B cell (primary cell): ENCODE measurements at regions not wholly inside any gene's neighbourhood (a gene's known extent, or its start where the extent isn't known, plus 50 kb on each side); places are given as distances from the start of the nearest gene placed in this dataset.

ENCODE experiments used
- ATAC-seq: fragments of 200-7000 bp; cut with Tn5 transposase; one replicate; pipeline ENCODE4 v1.10.0; 2021; ENCODE audit warnings: low read depth, mild to moderate bottlenecking, moderate number of reproducible peaks, moderate library complexity
- CTCF ChIA-PET: fragments of 350-600 bp; sonication (Branson Sonifier 250); formaldehyde crosslinking; loops from one replicate; lab custom pipeline; 2021; ENCODE audit warnings: antibody characterized with exemption, inconsistent platforms; lab: Charles Lee
- POLR2A ChIA-PET: fragments of 350-600 bp; sonication (Branson Sonifier 250); formaldehyde crosslinking; loops from one replicate; lab custom pipeline; 2021; ENCODE audit warnings: antibody characterized with exemption; lab: Charles Lee
- DNase-seq: peaks from one replicate; pipeline ENCODE4 v3.0.0; 2013
- H2AFZ ChIP-seq: 2 replicates; pipeline ENCODE4 v1.6.1; 2012; ENCODE audit warnings: mild to moderate bottlenecking, low read depth, low read length; ENCODE audit not compliant: insufficient read depth, poor library complexity, severe bottlenecking
- H3K27ac ChIP-seq, 2 donors: 1 replicate in 1 of 2; 2 replicates in 1 of 2; pipeline ENCODE4 v1.5.1; 2012 to 2013; ENCODE audit warnings: low read length in 2 of 2, mild to moderate bottlenecking in 2 of 2, moderate library complexity in 1 of 2
- H3K27me3 ChIP-seq, 4 experiments: fragments of 200-600 bp in 1 of 4; sonication (generic) in 1 of 4; replicated peaks in 1 of 4; 1 replicate in 2 of 4; 2 replicates in 2 of 4; pipeline versions ENCODE4 v1.6.1 to v1.7.0; 2013 to 2016; ENCODE audit warnings: low read length in 3 of 4, mild to moderate bottlenecking in 2 of 4, mixed read lengths in 1 of 4, moderate library complexity in 1 of 4; ENCODE audit not compliant: insufficient read depth in 4 of 4, control insufficient read depth in 3 of 4; ENCODE audit errors: control extremely low read depth in 1 of 4
- H3K36me3 ChIP-seq, 2 experiments: replicated peaks in 1 of 2; 1 replicate in 1 of 2; 2 replicates in 1 of 2; pipeline versions ENCODE4 v1.6.1 to v1.7.1; 2013; ENCODE audit warnings: low read length in 1 of 2; ENCODE audit not compliant: insufficient read depth in 2 of 2, control insufficient read depth in 1 of 2; ENCODE audit errors: control extremely low read depth in 1 of 2, extremely low read depth in 1 of 2
- H3K4me1 ChIP-seq, 2 donors: fragments of 200-600 bp in 1 of 2; sonication (generic) in 1 of 2; 1 replicate in 1 of 2; 2 replicates in 1 of 2; pipeline versions ENCODE4 v1.5.1 to v1.6.1; 2013 to 2017; ENCODE audit warnings: low read length in 2 of 2; ENCODE audit not compliant: control insufficient read depth in 2 of 2, insufficient read depth in 2 of 2
- H3K4me2 ChIP-seq: replicated peaks from 2 replicates; pipeline ENCODE3; 2012; ENCODE audit warnings: mild to moderate bottlenecking, low read depth, low read length; ENCODE audit not compliant: poor library complexity, severe bottlenecking
- H3K4me3 ChIP-seq, 5 experiments: fragments of 200-600 bp in 1 of 5; sonication (generic) in 1 of 5; 1 replicate in 3 of 5; 2 replicates in 2 of 5; pipeline versions ENCODE4 v1.5.1 to v1.7.0; 2011 to 2016; ENCODE audit warnings: low read length in 4 of 5, mild to moderate bottlenecking in 4 of 5, low read depth in 2 of 5, control low read depth in 1 of 5, moderate library complexity in 1 of 5; ENCODE audit not compliant: insufficient read depth in 1 of 5; ENCODE audit errors: control extremely low read depth in 1 of 5, extremely low read depth in 1 of 5
- H3K79me2 ChIP-seq: fragments of 200-600 bp; sonication (generic); one replicate; pipeline ENCODE4 v1.6.0; 2016; ENCODE audit warnings: low read length; ENCODE audit not compliant: control insufficient read depth, insufficient read depth
- H3K9ac ChIP-seq: fragments of 200-600 bp; sonication (generic); 2 replicates; pipeline ENCODE4 v1.6.1; 2017; ENCODE audit warnings: mild to moderate bottlenecking, low read length, moderate library complexity
- H3K9me3 ChIP-seq, 3 donors: one replicate each; pipeline versions ENCODE4 v1.6.1 to v1.7.1; 2013; ENCODE audit warnings: low read length in 2 of 3; ENCODE audit not compliant: control insufficient read depth in 2 of 3, insufficient read depth in 1 of 3; ENCODE audit errors: control extremely low read depth in 1 of 3
- H4K20me1 ChIP-seq: 2 replicates; pipeline ENCODE4 v1.6.0; 2012; ENCODE audit warnings: mild to moderate bottlenecking, low read length; ENCODE audit not compliant: insufficient read depth, control insufficient read depth, poor library complexity, severe bottlenecking
- H3K27ac Mint-ChIP-seq: one replicate; pipeline ENCODE4 v1.8.0; 2021; ENCODE audit warnings: mixed read lengths
- H3K27me3 Mint-ChIP-seq: one replicate; pipeline ENCODE4 v1.8.0; 2021; ENCODE audit warnings: mixed read lengths
- H3K4me1 Mint-ChIP-seq: one replicate; pipeline ENCODE4 v1.8.0; 2021; ENCODE audit warnings: mixed read lengths
- H3K4me3 Mint-ChIP-seq: one replicate; pipeline ENCODE4 v1.8.0; 2021; ENCODE audit warnings: mixed read lengths
- H3K9me3 Mint-ChIP-seq: one replicate; pipeline ENCODE4 v1.8.0; 2022; ENCODE audit warnings: mixed read lengths; ENCODE audit not compliant: insufficient read depth
- CTCF ChIP-seq: fragments of 200-600 bp; IDR thresholded peaks from one replicate; pipeline ENCODE4 v1.8.0; 2022; ENCODE audit warnings: antibody characterized with exemption, mild to moderate bottlenecking
- EZH2 ChIP-seq: IDR thresholded peaks from 2 replicates; pipeline ENCODE4 v1.6.1; 2012; ENCODE audit warnings: borderline replicate concordance, low read depth, mild to moderate bottlenecking, moderate library complexity, low read length; ENCODE audit not compliant: insufficient read depth, poor library complexity, severe bottlenecking
- WGBS: methylation state at CpG from one replicate; pipeline ENCODE4 v1.1.5; 2013; ENCODE audit warnings: missing lambda C conversion rate; ENCODE audit not compliant: insufficient coverage; 5-methylcytosine and 5-hydroxymethylcytosine counted together
- intact Hi-C: fragments of 100-400 bp; cut with micrococcal nuclease; formaldehyde crosslinking; loops from one replicate; pipeline ENCODE4 v1.10.0; 2022

GRCh38 chr14:95023115-95023514 lies 134.2 kb downstream of the DICER1 start:
- Mint-ChIP-seq H3K9me3 (no peaks in the 10 kb centered on the region), H3K27ac (no peak overlapping the region), H3K27me3 (peaks cover 19% of the 10 kb centered on the region), H3K4me3 (no peak overlapping the region), H3K4me1 (no peaks in the 10 kb centered on the region)
- DNase-seq = no peak
- no peak overlapping the region for H3K4me3 ChIP-seq
- ChIA-PET POLR2A (no interaction called here), CTCF (no interaction called here)
- peaks cover 0 to 11% (median 0%) of the 10 kb centered on the region in 4 experiments for H3K27me3 ChIP-seq
- no peak overlapping the region for H3K9ac ChIP-seq
- TF ChIP-seq EZH2 = no peak
- TF ChIP-seq CTCF = no peak
- no peaks in the 10 kb centered on the region for H4K20me1 ChIP-seq
- no peaks in the 10 kb centered on the region for H3K79me2 ChIP-seq
- no peak for ATAC-seq
- no peak overlapping the region for H3K27ac ChIP-seq
- intact Hi-C loops = no loop called here
- WGBS = 78% methylated on average over 1 of the region's 9 CpGs
- H3K9me3 ChIP-seq = peaks cover 0 to 3% (median 0%) of the 10 kb centered on the region in 3 donors
- no peaks in the 10 kb centered on the region for H3K4me1 ChIP-seq
- H2AFZ ChIP-seq = no peak overlapping the region
- no peak overlapping the region for H3K4me2 ChIP-seq
- no peaks in the 10 kb centered on the region for H3K36me3 ChIP-seq

- Mint-ChIP-seq H3K4me1 (no peaks in the 10 kb centered on the region), H3K27ac (no peak overlapping the region), H3K27me3 (peaks cover 22% of the 10 kb centered on the region), H3K4me3 (no peak overlapping the region), H3K9me3 (no peaks in the 10 kb centered on the region)
- no peaks in the 10 kb centered on the region for H3K36me3 ChIP-seq
- H3K4me1 ChIP-seq = no peaks in the 10 kb centered on the region
- ChIA-PET CTCF (no interaction called here), POLR2A (no interaction called here)
- DNase-seq = no peak
- no peak overlapping the region for H3K4me2 ChIP-seq
- WGBS = no CpG with 5 or more reads among the region's 2 CpGs
- H3K4me3 ChIP-seq = no peak overlapping the region
- H3K79me2 ChIP-seq = no peaks in the 10 kb centered on the region
- TF ChIP-seq CTCF (no peak), EZH2 (no peak)
- no peak overlapping the region for H3K27ac ChIP-seq
- no peak for ATAC-seq
- no peak overlapping the region for H2AFZ ChIP-seq
- no peaks in the 10 kb centered on the region for H4K20me1 ChIP-seq
- H3K9ac ChIP-seq = no peak overlapping the region
- peaks cover 0 to 3% (median 0%) of the 10 kb centered on the region in 3 donors for H3K9me3 ChIP-seq
- peaks cover 0 to 11% (median under 1%) of the 10 kb centered on the region in 4 experiments for H3K27me3 ChIP-seq
- intact Hi-C loops = no loop called here
Observed at GRCh38 chr14:95021588-95021987, 135.7 kb downstream of the DICER1 start.
